Right ventricle myocardium superior (tissue), 1 donor: ENCODE measurements at regions not wholly inside any gene's neighbourhood (a gene's known extent, or its start where the extent isn't known, plus 50 kb on each side); places are given as distances from the start of the nearest gene placed in this dataset.

Experiments used
- ATAC-seq: fragments of 200-7000 bp; cut with Tn5 transposase; one replicate; pipeline ENCODE4 v1.9.1; 2020; ENCODE audit warnings: mild to moderate bottlenecking; ENCODE audit not compliant: poor library complexity
- DNase-seq: peaks from one replicate; pipeline ENCODE4 v3.0.0-alpha.2; 2020
- intact Hi-C: fragments of 100-400 bp; cut with DNase I; formaldehyde crosslinking; loops from one replicate; pipeline ENCODE4 v1.11.2; 2022
- donor health status: DM: no; HTN: yes; CAD: no; lungs with severe emphysema.

DNA sequence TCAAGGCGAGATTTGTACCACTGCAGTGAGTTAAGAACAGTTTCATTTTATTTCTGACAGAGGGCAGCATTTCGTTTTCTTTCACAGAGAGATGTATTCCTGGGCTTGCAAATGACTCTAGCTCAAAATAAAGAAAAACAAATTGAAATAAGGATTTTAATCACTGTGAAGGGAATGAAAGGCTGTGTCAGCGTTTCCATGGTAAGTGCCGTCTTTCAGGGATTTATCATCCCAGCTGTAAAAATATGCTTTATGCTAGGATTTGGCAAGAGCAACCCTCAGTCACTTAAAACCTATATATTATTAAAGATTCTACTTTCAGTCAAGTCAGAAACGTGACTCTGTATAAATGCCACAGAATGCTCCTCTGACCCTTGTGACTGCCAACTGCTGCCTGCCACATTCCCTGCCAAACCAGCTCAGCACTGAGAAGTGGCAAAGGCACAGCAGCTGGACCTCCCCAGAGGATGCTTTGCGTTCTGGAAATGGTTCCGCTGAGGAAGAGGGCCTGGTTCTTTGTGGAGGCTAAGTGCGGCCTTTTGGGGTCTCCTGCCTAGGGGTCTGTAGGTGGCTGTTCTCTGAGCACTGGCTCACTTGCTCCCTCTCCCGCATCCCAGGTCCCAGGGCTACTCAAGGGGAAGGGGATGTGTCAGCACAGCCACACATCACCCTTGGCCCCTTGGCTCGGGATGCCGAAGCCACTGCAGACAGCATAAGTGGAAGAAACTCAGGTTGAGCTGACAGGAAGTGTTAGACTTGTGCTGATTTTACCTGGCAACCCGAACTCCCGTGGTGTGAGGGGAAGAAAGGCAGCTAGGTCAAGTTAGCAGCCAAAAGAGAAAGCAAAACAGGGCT, 56.6 kb upstream of the POMGNT2 start:
- intact Hi-C loops = loop anchor here (2.0 to 10.0 kb wide), 2 partner anchors 212 to 340 kb away; no protein-coding TSS in a partner anchor
- peak; percentile 82 for ATAC-seq
- no peak for DNase-seq

DNA sequence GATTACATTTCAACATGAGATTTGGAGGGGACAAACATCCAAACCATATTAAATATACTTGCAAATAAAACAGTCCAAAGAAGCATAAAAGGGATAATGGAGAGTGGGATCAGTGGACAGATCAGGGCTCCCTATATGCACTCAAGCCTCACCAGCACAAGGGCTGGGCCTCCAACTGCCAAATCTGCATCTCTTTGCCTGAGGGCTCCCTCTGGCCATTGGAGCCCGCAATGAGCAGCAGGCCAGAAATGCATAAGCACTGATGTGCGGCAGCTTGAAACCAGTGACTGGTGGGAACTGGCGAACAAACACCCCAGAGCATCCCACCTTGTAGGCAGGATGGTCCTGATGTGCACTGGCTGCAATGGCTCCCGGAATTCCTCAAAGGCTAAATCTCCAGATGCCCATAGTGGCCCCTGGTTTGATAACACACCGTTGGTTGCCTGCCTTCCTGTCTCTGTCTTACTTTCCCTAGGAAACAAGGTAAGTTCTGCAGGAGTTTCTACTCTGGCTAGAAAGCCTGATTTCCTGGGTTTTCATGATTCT, 55.9 kb upstream of the POMGNT2 start:
- ATAC-seq = peak; percentile 22
- intact Hi-C loops = loop anchor here (2.0 to 10.0 kb wide), 2 partner anchors 213 to 341 kb away; no protein-coding TSS in a partner anchor
- no peak for DNase-seq

DNA sequence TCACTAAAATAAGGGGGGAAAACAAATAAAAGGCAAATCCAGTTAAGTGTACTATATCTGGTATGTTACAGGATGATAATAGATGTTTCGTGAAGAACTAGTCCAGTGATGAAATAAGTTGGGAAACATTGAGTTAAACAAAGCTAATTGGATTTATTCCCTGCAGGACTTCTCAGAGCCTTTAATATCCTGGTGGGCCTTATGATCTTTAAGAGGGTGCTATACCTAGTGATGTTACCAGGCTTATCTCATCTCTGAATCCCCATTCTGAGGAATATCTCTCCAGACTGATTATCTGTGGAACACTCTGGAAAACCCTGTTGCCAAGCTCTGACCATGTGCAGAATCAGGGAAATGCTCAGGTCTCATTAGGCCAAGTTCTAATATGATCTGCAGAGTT, 54.8 kb upstream of the POMGNT2 start:
- DNase-seq (no peak), ATAC-seq (no peak)
- intact Hi-C loops = loop anchor here (10.0 kb wide), 1 partner anchor 214 kb away; no protein-coding TSS in a partner anchor

DNA sequence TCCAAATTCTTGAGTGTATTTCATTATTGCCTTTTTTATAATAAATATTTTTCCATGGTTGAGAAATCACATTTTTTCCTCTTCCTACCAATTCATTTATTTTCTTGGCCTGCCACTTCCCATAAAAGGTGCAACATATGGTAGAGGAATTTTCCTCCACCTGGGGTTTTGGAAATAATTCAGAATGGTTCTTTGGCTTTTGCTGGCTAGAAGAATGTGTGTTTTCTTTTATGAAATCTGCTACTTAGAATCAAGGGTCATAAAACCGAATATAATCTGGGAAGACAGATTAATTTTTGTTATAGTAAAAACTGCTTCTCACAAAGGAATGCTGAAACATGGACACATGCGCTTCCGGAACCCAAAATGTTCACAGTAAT, 54.0 kb upstream of the POMGNT2 start:
- intact Hi-C loops = loop anchor here (10.0 kb wide), 1 partner anchor 215 kb away; no protein-coding TSS in a partner anchor
- no peak for ATAC-seq
- DNase-seq = no peak

DNA sequence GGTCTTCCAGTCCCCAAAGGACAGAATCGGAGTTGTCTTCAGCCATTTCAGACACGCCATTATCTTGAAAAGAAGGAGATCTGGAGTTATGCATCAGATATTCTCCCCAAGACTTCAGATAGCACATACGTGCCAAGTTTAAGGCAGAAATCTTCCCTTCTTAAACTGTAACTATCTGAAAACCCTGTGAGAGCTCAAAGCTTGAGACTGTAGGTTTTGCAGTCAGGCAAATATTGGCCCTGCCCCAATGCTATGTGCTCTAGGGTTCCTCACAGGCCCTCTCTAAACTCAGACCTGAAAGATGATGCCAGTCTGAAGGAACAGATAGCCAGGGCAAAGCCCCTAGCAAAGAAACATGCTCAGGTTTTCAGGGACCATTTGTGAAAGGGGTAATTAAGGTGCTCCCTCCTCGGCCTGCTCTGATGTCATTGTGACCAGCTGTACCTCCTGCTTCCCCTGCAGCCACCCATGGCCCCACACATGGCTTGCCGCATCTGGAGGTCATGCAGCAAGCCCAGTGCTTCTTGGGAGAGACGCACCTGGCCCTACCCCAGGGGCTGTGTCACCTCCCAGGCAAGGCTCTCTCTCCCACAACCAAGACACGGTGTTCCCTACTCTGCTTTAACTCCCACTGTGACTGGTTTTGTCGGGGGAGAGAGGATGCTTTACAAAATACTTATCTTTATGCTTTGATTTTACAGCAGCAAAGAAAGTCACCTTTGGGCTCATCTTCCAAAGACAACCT, 53.4 kb upstream of the POMGNT2 start:
- DNase-seq = no peak
- no peak for ATAC-seq
- intact Hi-C loops = no loop called here

DNA sequence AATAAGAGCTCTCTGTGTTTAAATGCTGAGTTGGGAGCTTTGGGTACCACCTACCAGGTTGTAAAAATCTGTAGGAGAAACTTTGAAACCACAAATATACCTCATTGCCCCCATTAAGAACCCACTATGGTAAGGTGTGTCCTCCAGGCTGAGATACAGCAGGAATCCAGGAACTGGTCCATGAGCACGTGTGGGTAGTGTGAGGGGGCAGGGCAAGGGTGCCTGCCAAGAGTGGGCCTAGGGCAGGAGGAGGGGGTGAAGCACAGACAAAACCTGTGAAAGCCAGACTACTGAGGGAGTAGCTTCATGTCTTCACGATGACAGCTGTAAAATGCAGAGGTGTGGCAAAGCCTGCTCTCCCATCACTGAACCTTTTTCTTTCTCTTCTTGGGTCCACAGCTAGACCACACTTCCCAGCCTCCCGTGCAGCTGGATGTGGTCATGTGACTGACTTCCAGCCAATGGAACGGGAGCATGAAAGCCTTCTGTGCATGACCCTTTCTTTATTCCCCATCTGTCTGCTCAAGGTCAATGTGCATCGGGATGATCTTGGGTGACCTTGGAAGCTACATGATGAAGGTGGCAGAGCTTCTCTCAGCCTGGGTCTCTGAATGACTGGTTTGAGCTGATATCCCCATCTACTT, 51.1 kb upstream of the POMGNT2 start:
- DNase-seq (no peak), ATAC-seq (no peak)
- intact Hi-C loops = no loop called here

DNA sequence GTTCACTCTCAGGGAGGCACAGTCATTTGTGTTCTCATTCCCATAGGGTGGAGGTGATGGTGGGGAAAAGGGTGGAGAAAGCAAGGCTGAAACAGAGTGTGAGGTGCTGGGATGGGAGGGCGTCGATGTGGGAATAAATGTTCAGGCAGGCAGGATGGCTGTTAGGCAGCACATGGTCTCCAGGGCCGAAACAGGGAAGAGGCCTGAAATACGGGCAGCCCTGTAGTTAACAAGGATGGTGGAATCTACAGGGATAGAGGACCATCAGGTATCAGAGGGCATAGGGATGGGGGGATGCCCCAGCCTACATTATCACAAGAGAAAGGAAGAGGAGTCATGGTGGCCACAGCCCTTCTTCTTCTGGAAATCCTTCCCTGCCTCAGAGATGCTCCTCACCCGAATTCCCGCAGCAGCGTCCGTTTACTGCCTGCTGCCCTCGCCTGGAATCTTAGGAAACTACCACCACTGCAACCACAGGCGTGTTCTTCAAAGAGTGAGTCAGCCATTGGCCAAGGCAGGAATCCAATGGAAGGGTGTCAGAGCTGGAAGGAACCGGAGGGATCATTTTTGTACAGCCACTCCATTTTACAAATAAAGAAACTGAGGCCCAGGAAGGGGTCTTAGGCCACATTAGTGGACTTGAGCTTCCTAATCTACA, 49.7 kb upstream of the POMGNT2 start:
- intact Hi-C loops = loop anchor here (2.0 kb wide), 1 partner anchor 193 kb away; no protein-coding TSS in a partner anchor
- ATAC-seq (peak; percentile 91), DNase-seq (peak; percentile 74)
